ENCODE measurements at regions not wholly inside any gene's neighbourhood (a gene's known extent, or its start where the extent isn't known, plus 50 kb on each side); places are given as distances from the start of the nearest gene placed in this dataset.
"Not testable (repeated sequence)": the region's sequence is repeated elsewhere in the genome, so short reads cannot be mapped to it uniquely, and the experiment has no call there.

GRCh38 chr13:88736026-88736425 lies 1064.9 kb downstream of the SLITRK5 start:
- DNase-seq, result peak; percentile 20

- no peak for DNase-seq
Observed at GRCh38 chr13:88739195-88739594, 1068.0 kb downstream of the SLITRK5 start.

- no peak for DNase-seq
Observed at GRCh38 chr13:88744289-88744688, 1073.1 kb downstream of the SLITRK5 start.

GRCh38 chr13:88745011-88745410 lies 1073.8 kb downstream of the SLITRK5 start:
- DNase-seq, result no peak

GRCh38 chr13:88752041-88752440 lies 1080.9 kb downstream of the SLITRK5 start:
- DNase-seq, result no peak

GRCh38 chr13:88754141-88754540 lies 1083.0 kb downstream of the SLITRK5 start:
- DNase-seq, result no peak

- DNase-seq, result no peak
Observed at GRCh38 chr13:88761145-88761544, 1090.0 kb downstream of the SLITRK5 start.

GRCh38 chr13:88764103-88764502 lies 1092.9 kb downstream of the SLITRK5 start:
- DNase-seq, result no peak

GRCh38 chr13:88800505-88800904 lies 1129.3 kb downstream of the SLITRK5 start:
- no peak for DNase-seq

- no peak for DNase-seq
Observed at GRCh38 chr13:88801361-88801760, 1130.2 kb downstream of the SLITRK5 start.

- DNase-seq, result peak; percentile 46
Observed at GRCh38 chr13:88802886-88803285, 1131.7 kb downstream of the SLITRK5 start.

- DNase-seq, result no peak
Observed at GRCh38 chr13:88806438-88806837, 1135.3 kb downstream of the SLITRK5 start.

- no peak for DNase-seq
Observed at GRCh38 chr13:88817560-88817959, 1146.4 kb downstream of the SLITRK5 start.

GRCh38 chr13:88823114-88823513 lies 1151.9 kb downstream of the SLITRK5 start:
- DNase-seq, result no peak

GRCh38 chr13:88824218-88824617 lies 1153.0 kb downstream of the SLITRK5 start:
- DNase-seq, result no peak

GRCh38 chr13:88840085-88840484 lies 1168.9 kb downstream of the SLITRK5 start:
- no peak for DNase-seq

- not testable (repeated sequence) for DNase-seq
Observed at GRCh38 chr13:88852293-88852692, 1181.1 kb downstream of the SLITRK5 start.

- peak; percentile 67 for DNase-seq
Observed at GRCh38 chr13:88857256-88857655, 1186.1 kb downstream of the SLITRK5 start.

GRCh38 chr13:88862095-88862620 lies 1191.0 kb downstream of the SLITRK5 start:
- DNase-seq, result no peak

GRCh38 chr13:88863116-88863515 lies 1191.9 kb downstream of the SLITRK5 start:
- DNase-seq, result no peak

GRCh38 chr13:88866195-88866594 lies 1195.0 kb downstream of the SLITRK5 start:
- DNase-seq, result peak; percentile 24

GRCh38 chr13:88883741-88884140 lies 1212.6 kb downstream of the SLITRK5 start:
- DNase-seq, result no peak

- peak; percentile 27 for DNase-seq
Observed at GRCh38 chr13:88887045-88887662, 1216.0 kb downstream of the SLITRK5 start.

- DNase-seq, result no peak
Observed at GRCh38 chr13:88895261-88895941, 1224.2 kb downstream of the SLITRK5 start.

GRCh38 chr13:88896466-88896865 lies 1225.3 kb downstream of the SLITRK5 start:
- no peak for DNase-seq

Data from HCEC 1CT (cell line).